NCI-H2107 treated with DMSO at 0.1 percent for 48 hours (cell line): ENCODE measurements at regions not wholly inside any gene's neighbourhood (a gene's known extent, or its start where the extent isn't known, plus 50 kb on each side); places are given as distances from the start of the nearest gene placed in this dataset.

Source experiments
- DNase-seq: peaks from one replicate; lab custom pipeline; 2025; ENCODE audit not compliant: unreplicated experiment; lab: John Stamatoyannopoulos, UW

DNA sequence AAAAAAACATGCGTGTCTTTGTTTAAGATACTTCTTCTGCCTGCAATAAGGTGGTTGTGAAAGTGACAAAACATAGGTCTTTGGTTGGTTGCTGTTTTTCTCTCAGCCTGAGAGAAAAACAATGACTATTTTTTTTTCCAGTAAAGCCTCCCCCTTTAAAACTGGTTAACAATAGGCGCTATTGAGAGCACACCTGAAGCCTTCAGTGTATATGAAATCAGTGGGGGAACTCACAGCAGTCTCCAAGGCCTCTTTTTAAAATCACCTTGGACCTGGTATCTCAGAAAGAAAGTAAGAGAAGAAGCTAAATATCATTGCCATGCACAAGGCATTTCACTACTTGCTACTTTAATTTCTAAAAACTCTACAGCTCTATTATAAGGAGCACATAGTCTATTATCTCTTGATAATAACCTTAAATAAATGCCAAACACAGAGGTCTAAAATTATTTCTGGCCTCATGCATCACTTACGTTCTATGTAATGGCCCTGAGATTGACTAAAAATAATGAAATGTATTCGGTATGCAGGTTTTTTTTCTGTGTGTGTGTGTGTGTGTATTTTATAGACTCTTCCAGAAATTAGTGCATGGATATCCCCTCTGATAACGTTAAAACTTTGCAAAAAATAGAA is 544.4 kb downstream of the TDRD15 start:
- no peak for DNase-seq

DNA sequence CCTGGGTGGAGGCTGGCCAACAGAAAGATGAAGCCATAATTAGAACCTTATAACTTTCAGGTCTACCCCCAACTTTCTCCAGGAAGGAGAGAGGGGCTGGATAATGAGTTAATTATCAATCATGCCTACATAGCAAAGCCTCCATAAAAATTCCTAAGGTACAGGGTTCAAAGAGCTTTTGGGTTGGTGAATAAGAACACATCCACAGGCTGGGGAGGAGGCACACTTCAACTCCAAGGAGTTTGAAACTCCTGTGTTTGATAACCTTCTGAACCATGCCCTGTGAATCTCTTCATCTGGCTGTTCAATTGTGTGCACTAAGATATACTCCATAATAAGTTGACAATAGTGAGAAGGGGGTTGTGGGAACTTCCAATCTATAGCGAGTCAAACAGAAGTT is 552.3 kb downstream of the TDRD15 start:
- DNase-seq: no peak

DNA sequence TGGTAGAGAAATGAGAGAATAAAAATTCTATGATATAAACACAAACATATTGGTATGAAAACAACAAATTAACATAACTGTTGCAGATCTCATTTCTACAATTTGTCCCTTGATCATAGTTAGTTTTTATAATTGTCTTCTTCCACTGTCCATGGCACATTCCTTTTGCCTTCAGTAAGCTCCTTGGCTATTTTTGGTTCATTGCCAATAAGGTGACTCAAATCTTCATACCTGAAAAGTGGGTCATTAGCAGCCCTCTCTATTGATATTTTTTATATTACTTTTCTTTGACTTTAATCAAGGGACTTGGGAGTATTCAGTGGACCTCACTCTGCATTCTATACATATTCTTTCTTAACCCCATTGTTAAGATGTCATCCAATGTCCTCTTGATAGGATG is 552.9 kb downstream of the TDRD15 start:
- DNase-seq: no peak

DNA sequence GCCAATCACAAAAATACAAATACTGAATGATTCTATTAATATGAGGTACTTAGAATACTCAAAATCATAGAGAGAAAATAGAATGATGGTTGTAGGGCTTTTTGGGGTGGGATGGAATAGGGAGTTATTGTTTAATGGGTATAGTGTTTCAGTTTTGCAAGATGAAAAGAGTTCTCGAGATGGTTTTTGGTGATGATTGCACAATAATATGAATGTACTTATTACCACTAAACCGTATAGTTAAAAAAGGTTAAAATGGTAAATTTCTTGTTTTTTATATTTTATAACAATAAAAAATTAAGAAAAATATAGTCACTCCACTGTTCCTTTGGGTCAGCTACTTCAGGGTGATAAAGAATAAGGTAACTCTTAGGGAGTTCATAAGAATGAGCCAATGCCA is 560.1 kb downstream of the TDRD15 start:
- no peak for DNase-seq

DNA sequence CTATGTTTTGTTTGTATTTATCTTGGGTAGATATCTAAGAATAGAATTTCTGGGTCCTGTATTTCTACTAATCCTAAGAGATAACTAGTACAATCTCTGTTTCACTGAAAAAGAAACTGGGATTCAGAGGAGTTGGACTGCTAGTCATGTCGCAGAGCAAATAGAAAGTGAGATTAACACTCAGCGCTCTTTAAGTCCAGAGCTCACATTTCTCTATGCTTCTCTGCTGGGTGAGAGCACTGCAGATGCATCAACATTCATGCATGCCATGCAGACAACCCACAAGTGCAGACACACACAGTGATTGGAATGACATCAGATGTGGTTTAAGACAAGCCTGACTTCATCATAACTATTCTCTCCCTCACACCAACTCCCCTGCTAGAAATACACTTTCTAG is 563.8 kb downstream of the TDRD15 start:
- no peak for DNase-seq

DNA sequence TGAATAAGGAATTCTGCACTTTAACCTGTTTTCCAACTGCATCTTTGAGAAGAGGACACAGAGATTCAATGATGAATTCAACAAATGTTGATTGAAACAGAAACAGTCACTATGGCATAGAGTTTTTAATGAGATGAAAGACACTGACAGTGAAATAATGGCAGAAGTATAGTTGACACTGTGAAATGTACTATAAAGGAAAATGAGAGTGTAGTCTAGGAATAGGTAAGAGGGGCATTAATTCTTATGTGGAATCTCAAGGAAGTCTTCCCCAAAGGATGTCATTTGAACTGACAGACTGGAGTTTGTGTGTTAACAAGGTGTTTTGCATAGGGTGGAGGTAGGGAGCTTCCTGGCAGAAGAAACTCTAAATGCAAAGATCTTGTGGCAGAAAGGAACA is 566.2 kb downstream of the TDRD15 start:
- no peak for DNase-seq

DNA sequence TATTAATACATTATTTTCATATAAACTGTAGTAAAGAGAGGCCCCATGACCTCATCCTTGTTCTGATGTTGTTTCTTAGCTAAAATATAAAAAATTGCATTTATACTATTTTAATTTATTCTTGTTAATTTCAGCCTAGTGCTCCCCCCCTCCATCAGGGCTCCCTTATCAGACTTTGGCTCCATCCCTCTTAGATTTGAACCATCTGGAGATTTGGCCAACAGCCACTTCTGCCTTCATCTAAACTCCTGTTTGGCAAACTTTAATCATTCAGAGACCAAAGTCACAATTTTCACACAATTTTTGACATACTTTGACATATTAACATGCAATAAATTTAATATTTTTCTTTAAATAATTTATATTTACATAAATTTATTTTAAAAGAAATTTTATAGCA is 569.3 kb downstream of the TDRD15 start:
- DNase-seq: no peak

DNA sequence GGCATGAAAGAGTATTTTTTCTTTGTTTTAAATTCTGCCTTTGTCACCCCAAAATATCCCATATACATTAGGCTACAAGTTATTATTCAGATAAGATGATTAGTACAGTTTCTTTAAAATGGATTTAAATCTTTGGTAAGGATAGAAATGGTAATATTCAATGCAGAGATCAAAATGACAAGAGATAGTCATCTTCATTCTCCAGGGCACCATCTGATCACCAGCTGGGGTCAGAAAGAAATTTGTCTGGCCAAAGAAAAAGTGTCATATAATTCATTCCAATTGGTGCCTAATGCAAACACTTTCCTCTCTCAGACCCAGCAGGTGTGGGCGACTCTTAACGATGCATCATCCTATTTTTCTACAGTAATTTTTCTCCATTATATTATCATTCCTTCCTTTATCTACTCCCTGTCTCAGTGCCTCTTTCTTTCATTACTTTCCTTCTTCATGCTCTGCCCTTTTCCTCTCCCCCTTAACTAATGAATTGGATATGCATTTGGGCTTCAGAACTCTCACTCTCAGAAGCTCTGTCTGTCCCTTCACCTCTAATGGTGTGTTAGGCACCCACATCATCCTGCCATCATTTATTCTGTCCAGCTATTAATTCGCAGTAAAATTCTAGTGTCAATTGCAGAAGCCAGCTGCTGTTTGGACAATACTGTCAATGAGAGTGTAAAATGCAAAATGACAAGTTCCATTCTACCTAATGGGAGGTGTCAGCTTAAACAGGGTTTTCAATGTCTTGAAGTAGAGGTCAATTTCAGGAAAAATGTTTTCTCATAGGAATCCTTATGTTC is 570.5 kb downstream of the TDRD15 start:
- no peak for DNase-seq

DNA sequence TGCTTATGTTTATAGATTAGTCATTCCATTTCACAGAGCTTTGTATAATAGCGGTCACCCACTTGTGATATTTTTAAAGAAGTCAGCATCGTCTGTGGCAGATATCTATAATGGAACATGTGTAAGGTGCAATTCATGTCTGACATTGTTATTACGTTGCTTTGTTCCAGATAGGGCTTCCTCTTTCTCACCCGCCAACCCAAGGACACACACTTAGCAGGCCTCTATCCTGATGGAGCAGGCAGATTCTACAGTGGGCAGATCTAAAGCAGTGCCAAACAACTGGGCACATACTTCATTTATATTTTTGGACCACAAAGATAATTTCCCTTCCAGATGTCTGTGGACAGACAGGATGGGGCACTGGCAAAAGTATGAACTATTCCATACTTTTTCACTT is 573.1 kb downstream of the TDRD15 start:
- DNase-seq: no peak

DNA sequence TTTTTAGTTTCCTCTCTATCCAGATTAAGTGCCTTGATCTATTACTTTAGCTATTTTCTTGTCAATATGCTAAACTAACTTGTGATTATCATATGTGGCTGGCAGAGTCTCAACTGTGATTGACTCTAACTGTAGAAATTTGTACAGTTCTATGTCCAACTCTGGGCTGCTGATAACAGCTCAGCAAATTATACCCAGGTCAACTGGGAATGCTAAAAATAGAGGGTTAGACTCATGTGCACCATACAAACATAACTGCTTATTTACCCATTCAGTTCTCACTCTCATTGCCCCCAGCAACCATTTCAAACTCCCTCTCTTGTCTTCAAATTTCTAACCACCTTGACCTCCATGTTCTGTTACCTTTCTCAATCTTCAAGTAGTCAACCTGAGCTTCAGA is 576.9 kb downstream of the TDRD15 start:
- DNase-seq: no peak

DNA sequence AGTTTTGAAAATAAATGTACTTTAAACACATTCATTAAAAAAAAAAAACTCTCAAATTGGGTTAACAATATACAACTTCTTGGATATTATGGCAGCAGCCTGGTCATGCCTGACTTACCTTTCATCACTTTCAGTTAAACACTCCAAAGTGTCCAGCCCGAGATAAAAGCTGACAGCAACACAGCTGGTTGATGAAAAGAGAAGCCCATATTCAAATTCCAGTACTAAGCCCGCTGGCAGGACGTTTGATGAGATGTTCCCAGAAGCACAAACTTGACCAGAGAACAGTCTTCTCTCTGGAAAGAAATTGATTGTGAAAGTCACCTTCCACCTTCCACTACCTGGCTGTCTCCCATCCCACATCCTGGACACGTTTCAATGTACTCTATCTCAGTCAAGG is 586.3 kb downstream of the TDRD15 start:
- DNase-seq: no peak

DNA sequence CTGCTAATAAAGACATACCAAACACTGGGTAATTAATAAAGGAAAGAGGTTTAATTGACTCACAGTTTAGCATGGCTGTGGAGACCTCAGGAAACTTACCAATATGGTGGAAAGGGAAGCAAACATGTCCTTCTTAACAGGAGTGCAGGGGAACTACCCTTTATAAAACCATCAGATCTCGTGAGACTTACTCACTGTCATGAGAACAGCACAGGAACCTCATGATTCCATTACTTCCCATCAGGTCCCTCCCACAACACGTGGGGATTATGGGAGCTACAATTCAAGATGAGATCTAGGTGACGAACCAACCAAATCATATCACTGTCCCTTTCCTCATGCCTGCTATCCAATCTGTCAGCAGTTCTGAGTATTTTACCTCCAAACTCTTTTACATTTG is 586.7 kb downstream of the TDRD15 start:
- no peak for DNase-seq

DNA sequence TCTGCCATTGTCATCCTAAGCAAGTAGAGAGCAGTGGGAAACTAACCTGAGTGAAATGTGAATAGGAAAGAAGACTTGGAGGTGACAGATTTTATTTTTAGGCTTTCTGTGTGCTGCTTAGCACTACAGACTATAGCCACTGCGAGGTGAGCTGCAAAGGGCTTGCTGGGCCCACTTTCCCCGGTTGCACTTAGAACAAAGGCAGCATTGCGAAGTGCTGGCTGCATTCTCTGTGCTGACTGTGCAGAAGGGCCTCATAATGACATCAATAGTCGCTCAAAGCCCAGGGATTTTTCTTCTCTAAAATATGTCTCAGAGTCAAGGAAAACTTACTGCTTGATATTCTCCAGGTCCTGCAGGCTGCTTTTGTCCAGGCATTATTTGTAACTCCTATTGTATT is 592.1 kb downstream of the TDRD15 start:
- no peak for DNase-seq

DNA sequence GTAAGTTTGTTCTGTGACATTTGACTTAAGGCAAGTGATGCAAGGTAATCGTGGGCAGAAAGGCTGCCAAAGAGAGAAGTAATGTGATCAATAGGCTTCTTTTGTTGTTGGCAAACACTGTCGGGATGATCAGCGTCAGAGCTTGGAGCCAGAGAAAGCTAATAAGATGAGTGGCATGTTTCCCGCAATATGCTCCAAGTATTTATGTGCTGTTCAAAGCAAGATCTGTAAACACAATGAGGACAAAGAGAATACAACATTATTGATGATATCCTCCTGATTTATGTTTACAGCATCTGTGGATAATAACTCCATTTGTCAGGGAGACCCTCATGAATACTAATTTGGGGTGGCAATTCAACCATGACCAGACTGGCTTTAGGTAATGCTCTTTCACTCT is 603.3 kb downstream of the TDRD15 start:
- no peak for DNase-seq

DNA sequence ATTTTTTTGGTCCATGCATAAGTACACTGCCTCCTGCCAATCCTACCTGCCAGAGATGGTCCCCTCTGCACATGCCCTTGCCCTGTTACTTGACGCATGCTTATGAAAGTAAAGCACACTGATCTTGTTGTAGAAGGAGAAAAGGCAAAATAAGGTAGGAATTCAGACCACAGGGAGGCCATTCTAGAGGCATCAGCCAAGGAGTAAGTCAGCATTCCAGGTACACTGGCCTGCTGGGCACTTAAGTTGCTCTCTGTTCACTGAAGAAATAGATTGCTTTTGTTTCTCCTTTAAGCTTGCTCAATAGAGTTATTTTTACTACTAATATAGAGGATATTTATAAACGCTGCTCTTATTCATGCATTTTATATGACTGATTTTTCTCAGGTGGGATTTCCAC is 604.4 kb downstream of the TDRD15 start:
- DNase-seq: no peak

DNA sequence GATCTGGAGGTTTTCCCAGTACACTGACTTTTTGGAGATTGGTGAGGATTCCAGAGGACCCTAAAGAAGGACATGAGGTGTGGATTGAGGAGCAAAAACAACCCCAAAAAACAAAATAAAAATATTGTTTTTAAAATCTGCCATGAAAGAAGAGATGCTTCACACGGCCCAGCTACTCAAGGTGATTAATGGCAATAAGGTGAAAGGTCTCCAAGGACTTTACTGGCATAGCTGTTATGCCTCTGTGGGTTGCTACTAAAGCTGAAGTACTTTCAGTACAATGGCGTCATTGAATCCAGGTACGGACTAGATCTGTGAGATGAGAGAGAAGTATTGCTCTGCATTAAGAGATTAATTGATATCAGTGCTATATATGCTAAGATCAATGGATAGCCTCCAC is 606.4 kb downstream of the TDRD15 start:
- no peak for DNase-seq

DNA sequence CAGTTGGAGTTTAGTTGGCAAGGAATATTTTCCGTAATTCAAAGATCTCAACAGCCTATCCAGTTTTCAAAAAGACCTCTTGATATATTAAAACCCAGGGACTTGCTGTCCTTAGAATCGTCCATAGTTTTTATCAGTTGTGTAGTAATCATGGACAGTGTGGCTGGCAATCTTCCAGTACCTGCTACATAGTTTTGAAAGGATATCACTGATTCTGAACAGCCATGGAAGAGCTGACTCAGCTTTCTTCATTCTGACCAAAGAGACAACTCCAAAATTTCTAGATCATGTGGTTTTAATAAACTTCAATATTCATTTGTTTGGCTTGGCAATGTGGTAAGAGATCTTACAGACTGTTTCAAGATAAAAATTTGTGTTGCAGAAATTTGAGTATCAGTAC is 616.7 kb downstream of the TDRD15 start:
- no peak for DNase-seq

DNA sequence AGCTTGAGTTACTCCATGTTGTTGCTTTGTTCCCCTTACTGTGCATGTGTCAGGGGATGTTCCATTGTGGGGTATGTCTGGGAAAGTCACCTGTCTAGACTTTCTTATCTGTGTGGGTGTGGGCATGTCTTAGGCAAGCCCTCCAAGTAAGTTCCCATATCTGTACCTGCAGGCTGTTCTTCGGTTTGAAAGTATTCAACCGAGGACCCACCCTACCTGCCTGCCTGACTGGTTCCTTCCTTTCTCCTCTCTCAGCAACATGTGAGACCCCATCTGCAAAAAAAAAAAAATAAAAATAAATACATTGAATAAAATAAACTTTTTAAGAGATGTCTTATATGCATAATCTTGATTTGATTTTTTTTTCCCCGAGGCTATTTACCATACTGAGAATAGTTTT is 622.7 kb downstream of the TDRD15 start:
- no peak for DNase-seq

DNA sequence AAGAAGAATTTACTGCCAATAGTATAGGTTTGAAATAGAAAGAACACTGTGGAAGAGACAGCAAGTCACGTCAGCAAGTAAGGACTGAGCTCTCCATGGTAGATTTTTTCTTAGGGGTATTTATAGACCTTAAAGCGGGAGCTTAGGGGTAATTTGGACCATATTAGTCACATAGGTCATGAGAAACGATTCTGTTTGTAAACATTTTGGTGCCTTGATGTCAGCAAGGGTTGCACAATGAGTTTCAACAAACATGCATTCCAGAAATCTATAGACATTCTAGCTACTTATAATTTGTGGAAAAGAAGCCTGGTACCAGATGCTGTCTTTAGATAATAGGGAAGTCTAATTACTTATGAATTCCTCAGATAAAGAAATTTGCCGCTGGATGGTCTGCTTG is 624.7 kb downstream of the TDRD15 start:
- DNase-seq: no peak

DNA sequence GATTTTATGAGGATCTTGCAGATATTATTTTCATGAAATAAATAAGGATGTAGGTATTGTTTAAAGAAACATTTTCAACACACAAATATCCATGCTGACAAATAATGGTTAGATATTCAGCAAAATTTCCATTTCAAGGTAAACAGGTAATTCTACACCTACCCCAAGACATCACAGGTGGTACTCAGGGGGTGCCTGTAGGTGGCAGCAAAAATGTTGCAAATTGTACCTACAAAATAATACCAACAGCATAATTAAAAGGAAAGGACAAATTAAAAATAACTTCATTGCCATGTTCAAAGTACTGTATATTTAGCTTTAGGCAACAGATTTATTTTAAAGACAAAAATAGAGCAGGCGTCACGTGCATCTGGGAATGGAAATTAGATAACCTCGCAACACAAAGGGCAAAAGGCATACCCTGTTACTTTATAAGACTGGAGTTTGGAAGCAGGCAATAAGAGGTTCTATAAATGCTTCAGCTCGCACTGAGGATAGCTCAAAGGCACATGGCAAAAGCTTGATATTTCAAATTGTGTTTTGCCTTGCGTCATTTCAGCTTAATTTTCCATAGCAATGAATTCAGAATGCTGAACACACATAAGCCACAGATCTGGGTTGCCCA is 630.5 kb downstream of the TDRD15 start:
- DNase-seq: no peak

DNA sequence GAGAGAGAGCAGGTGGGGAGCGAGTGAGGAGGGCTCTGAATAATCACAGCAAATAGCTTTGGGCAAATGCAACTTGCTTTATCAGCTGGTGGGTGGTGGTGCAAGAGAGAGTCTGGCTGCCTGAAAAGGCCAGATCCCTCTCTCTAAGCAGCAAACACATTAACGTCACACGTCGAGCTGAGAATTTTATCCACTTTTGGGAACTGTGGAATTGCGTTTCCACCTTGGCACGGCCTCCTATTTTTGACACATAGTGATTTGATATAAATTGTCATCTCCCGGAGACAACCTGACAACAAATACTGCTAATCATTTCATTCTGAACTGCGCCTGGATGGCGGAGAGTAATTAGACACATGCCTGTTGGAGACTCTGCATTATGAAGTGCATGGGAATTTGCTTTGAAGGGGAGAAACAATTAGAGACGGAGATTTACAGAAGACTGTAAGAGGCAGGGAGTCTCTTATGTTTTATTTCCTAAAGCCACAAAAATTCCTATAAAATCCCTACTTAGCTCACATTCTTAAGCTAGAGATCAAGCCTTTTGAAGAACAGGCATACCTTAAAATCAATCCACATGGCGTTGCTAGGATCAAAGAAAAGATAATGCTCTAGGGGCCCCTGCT is 634.1 kb downstream of the TDRD15 start:
- DNase-seq: no peak

DNA sequence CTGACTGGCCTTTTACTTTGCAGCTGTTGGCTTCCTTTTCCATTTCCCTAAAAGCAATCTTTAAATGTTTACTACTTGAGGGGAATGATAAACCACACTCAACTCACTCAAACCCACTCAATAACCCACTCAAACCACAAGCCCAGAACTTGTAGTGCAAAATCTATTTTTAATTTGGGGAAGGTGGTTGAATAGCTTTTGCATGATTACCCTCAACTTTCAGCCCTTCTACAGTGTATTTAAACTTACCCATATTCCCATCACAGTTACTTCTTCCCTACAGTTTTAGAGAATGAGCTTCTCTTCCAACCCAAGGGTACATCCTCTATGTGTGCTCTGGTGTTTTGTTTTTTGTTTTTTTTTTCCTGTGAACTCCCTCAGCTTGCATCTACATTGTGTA is 636.1 kb downstream of the TDRD15 start:
- DNase-seq: no peak
